Fibroblast of skin of right biceps (primary cell): ENCODE measurements at regions not wholly inside any gene's neighbourhood (a gene's known extent, or its start where the extent isn't known, plus 50 kb on each side); places are given as distances from the start of the nearest gene placed in this dataset.
"Not testable (repeated sequence)": the region's sequence is repeated elsewhere in the genome, so short reads cannot be mapped to it uniquely, and the experiment has no call there.

Experiments used
- DNase-seq: peaks from one replicate; pipeline ENCODE4 v3.0.0-alpha.2; 2013

DNA sequence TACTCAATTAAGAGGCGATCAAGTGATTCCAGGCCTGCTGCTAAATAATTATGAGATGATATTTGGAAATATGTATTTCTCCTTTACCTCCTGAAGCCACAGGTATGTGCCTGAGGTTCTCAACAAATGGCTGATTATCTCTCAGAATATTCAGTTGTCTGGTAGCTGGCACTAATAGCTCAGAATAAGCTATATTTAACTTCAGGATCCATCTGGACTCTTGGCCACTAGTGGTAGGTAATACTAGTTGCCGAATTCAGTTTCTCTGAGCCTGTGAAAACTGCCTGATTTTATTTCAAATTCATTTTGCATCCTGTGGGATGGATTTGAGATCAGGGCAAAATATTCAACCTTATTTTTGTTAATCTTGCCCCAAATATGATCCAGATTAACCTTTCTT is 499.0 kb downstream of the DIPK2A start:
- DNase-seq, result no peak

DNA sequence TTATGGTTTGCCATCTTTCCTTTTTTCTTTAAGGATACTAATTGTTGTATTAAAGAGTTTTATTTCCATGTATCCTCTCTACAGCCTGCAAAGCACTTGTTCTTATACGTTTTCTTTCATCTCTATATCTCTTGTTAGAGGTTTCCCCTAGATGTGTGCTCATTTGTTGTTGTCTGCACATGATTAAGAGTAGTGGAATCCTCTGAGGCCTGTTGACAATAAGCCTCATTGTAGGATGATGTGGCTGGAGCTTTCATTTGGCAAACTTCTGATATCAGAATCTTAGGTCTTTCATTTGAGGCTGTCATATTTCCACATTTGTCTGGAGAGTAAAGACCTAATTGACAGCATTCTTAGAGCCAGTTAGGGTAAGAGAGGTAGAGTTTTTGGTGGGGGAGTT is 506.0 kb downstream of the DIPK2A start:
- no peak for DNase-seq

DNA sequence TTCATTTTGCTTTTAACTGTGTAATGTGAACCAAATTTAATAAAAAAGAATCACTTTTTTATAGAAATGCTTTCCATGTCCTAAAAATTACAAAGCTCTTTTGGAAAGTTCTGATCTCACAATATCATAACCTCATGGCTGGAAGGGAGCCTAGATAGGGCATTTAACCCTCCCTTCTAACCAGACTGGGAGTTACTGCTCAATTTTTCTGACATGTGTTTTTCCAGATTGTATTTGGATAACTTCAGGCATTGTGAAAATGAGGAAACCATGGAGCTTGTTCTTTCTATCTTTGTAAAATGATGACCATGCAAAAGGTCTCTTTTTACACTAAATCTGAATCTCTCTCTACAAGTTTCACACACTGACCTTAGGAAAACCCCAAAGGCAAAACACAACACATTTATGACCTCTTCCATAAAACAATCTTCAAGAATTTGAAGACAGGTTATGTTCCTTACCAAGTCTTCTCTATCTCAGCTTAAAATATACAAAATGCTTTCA is 508.8 kb downstream of the DIPK2A start:
- no peak for DNase-seq

DNA sequence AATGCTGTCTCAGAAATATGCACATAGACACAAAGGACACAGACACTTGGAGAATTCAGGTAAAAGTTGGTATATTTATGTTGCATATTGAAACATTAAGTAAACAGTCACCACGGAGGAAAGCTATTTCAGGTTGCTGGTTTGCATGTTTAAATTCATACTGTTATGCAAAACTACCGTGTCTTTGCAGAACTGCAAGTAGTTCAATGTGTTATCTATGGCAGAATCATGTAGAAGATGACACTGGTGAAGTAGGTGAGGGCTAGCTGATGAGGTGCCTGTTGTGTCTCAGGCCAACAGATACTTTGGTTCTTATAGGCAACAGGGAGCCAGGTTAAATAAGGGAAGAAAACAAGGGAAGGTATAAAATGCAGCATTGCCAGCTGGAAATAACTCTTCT is 511.3 kb downstream of the DIPK2A start:
- DNase-seq, result no peak

DNA sequence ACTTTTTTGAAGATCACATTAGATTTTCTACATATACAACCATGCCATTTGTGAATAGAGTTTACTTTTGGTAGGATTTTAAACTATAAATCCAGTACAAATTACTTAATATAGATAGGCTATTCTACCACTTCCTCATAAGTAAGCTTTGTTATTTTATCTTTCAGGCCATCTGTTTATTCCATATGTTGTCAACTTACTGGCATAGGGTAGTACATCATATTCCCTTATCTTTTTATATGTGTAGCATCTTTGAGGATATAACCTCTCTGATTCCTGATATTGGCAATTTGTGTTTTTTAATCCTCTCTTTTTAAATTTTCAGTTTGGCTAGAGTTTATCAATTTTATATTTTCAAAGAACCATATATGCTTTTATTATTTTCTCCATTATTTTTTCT is 515.4 kb downstream of the DIPK2A start:
- no peak for DNase-seq

DNA sequence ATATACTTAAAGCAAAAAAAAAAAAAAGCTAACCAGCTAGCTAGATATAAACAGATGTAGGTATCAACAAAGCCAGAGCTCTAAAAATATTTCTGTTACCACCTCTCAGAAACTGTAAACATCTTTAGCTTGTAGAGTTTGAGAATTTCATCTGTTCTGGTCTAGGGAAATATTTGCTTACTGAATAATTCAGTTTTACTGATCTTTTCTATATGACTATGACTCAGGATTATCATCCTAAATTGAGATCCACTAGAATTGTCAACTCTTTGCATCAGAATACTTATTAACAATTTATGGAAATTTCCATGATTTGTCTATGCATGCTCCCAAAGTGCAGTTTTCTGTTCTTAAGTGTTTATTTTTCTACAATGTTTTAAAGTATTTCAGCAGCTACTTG is 517.3 kb downstream of the DIPK2A start:
- no peak for DNase-seq

DNA sequence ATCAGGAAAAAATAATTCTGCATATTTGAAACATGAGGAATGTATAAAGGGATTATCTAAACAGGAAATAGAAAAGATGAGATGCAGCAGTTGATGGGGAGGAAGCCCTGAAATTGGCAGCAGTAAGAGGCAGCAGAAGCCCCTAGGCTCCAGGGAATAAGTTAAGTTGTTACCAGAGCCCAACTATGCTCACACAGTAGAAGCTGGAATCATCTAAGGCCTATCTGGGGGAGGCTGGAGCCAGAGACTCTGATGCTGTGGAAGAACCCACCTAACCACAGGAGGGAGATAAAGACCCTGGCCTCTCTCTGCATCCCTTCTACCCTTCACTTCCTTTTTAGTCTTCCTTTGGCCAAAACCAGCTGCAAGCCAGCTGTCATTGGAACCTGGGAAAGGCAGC is 519.7 kb downstream of the DIPK2A start:
- peak; percentile 40 for DNase-seq

DNA sequence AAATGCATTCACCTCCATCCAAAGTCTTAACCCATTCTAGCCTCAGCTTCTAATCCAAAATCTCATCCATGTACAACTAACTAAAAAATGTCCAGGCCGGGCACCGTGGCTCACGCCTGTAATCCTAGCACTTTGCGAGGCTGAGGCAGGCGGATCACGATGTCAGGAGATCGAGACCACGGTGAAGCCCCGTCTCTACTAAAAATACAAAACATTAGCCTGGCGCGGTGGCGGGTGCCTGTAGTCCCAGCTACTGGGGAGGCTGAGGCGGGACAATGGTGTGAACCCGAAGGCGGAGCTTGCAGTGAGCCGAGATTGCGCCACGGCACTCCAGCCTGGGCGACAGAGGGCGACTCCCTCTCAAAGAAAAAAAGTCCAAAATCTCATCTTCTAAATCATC is 523.0 kb downstream of the DIPK2A start:
- not testable (repeated sequence) for DNase-seq

DNA sequence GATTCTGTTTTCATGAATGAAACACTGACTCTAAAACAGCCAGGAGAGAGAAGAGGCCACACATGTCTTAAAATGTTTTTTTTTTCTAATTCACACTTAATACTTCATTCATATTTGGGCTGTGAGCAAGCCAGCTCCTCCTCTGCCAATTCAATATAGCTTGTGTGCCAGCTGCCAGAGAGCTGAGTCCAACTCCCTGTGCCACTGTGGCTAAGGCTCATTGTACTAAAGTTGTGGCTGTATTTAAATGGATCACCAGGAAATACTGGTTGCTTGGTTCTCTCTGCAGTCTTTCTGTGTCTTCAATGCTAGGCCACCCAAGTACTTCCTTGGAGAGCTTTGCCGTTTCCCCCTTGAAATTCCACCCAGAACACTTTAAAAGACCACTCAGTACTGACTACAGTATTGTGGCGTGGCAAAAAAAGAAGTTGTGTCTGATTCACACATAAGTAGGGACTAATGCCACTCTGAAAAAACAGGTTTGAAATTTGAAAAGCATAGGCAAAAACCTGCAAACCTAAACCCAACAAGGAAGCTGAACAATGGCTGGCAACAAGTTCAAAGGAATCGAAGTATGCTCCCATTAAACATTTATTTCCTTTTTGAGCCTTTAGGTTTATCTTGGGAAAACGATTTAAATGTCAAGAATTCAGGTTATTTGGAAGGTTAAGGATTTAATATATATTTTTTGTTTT is 524.7 kb downstream of the DIPK2A start:
- DNase-seq, result no peak

DNA sequence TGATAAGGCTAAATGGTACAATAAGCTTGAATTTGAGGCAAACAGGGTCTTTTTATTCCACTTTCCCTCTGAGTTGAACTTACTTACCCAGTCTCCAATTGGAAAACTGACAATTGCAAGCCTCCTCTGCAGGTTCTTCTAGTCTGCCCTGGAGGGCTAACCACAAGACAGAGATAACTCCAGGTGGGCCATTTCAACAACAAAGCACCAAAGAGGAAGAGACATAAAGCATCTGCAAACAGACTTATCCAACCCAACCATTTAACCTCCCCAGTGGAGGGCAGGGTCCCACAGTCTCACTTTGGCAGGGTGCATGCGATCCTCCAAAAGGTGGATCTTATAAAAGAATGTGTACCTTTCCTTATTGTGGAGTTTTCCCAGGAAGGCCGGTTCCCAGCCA is 525.8 kb downstream of the DIPK2A start:
- no peak for DNase-seq

DNA sequence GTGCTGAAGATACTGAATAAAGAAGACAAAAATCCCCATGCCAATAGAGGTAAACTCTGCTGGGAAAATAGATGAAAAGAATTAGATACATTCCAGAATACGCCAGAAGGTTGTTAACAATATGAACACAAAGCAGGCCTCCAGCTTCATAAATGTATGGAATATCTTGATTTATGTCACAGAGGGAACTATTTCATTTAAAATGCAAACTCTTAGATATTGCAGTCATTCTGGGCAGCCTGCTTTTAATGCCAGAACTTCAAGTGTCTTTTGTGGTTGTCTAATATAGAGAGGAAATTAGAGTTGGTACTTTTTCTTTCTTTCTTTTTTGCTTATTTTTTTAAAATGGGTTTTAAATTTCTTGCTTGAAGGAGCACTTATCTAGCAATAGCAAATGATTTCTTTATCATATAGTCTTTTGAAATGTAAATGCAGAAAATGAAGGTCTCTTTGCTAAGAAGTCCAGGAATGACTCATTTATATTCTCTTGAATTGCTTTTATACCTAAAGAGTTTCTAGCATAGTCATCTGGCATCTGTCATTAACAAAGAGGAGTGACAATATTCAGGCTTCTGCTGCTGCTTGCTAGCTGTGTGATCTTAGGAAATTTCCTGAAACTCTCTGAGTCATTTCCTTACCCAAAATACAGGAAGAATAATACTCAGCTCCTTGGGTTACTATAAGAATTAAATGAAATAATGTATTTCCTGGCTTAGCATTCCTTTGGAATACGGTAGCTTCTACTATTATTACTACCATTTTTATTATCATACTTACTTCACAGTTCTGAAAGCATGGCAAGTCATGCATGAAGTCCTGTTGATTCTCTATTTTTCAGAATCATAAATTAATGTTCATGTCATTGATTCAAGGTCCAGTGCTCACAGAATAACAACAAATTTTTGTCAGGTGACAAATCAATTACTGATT is 527.6 kb downstream of the DIPK2A start:
- DNase-seq, result peak; percentile 19

DNA sequence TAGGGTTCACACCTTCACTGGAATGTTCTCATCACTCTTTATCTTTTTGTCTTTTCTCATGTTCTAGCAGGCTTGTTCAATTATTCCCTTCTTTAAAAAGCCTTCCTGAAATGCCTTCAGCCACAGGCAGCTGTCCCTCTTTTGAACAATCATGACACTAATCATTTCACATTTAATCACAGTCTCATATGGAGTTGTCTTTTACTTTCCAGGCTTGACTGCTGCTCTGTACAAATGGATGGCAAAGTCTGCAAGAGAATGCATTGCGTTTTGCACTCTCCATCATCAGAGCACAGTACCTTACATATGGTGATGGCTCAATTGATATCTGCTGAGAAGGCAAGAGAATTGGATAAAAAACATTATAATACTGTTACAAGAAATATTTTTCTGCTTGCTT is 529.8 kb downstream of the DIPK2A start:
- no peak for DNase-seq

DNA sequence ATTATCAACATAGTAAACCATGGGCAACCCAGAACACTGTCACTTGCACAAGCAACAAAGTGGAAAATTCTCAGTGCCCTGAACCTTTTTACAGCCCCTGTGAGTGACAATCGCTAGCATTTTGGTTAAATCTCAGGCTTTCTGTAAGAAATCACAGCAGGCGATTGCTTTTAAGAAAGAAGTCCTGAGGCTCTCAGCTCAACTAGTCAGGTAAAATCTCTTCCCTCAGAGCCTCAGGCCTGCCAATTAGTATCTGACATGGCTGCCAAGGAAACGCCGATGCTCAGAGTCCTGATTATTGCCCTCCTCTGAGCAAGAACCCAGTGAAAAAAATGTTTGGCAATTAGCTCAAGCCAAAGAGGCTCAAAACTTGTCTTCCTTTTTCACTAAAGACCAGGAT is 530.8 kb downstream of the DIPK2A start:
- DNase-seq, result no peak

DNA sequence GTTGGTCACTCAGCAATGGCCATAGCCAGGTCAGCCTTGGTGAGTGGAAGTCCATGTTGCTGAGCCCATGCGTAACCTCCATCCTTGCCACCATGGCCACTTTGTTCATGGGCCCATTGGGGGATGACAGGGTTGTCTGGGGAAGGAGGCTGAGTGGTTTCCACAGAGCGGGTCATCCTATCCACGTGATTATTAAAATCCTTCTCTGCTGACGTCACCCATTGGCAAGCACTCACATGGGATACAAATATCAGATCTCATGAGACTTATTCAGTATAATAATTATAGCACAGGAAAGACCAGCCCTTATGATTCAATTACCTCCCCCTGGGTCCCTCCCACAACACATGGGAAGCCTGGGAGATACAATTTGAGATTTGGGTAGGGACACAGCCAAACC is 534.8 kb downstream of the DIPK2A start:
- not testable (repeated sequence) for DNase-seq

DNA sequence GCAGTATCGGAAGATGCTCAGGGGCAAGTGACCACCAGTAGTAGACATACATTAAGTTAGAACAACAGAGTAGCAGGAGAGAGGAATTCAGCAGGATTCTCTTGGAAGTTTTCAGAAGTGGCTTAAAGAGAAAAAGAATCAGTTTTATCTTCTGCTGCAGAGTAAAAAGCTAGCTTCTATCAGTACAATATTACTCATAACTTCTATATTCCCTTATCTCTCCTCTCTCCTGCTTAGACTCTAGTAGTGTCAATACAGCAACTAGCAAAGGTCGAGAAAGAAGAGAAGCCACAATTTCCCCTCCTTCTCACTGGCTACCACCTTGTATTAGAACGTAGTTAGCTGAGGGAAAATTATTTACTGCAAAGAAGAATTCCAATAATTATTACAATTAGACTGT is 539.7 kb downstream of the DIPK2A start:
- no peak for DNase-seq

DNA sequence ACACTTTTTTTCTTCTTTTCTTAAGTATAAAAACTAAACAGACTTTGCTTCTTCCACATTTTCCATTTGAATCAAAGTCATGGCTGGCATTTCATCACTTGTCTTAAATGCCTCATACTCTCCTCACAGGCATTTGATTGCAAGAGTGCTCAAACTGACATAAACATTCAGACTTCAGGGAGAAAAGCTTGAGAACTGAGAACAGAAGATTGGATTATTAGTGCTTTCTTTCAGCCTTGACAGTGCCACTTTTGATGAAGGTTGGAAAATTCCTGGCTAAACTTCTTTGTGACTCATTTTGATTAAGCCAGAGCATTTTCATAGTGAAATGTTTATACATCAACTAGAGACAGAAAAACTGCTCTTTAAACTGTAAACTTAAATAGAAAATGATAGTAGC is 544.4 kb downstream of the DIPK2A start:
- no peak for DNase-seq

DNA sequence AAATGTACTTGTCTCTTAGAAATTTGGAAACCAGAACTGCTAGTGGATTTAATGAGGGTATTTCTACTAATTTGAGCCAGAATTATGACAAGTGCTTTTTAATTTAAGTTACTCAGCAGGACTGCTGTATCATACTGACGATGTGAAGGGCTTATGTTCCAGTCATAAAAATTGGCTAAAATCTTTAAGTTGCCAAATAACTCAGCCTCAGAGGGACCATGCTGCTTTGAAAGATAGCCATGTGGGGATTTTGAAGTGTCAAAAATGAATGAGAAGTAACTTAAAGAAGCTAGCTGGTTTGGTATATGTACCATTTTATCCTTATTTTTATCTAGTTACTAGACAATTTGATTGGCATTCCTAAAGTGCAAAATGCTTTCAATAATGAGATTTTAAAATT is 545.0 kb downstream of the DIPK2A start:
- no peak for DNase-seq

DNA sequence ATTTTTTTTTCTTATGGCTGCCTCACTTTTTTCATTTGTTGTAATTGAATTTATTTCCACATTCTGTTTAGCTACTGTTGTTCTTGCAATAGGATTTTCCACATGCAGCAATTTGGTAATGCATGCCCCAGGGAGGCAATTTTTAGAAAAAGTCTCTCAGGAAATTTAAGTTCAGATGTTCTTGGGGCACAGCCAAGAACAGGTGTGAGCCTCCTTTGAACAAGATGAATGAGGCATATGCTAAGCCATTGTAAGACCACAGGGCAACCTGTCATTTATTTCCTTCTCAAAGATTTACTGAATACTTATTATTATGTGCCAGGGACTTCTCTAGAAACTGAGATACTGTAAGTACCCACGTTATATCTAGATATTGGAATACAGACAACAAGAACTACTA is 549.5 kb downstream of the DIPK2A start:
- no peak for DNase-seq

DNA sequence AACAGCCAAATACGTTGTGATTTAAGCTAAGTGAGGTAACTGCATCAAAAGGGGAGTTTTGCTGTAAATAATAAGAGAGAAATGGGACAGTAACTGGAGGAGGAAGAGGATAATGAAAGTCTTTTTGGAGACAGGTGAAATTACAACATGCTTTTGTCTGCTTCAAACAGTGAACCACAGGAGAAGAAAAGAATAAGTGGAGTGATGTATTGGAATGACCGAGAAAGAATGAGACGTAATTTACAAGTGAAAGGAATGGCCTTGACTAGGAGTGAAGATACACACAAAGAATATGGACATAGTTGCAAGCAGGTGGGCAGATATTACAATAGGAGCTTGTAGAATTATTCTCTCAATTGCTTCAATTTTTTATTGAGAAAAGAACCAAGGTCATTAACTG is 550.8 kb downstream of the DIPK2A start:
- DNase-seq, result no peak

DNA sequence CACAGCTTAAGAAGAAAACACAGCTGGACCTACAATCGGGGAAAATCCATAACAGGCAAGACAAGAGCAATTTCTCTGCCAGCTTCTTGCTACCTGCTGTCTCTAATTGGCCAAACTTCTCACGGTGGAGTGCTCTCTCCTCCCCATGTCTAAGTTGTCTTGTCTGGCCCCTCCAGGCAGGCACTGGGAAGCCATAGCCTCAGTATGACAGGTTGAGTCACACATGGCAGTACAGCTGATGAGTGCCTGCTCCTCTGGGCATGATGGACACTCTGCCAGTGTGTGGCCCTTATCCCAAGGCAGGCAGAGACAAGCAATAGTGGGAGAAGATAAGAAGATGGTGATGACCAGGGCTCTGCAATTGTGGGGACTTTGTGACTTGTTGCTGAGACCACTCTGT is 551.8 kb downstream of the DIPK2A start:
- no peak for DNase-seq

DNA sequence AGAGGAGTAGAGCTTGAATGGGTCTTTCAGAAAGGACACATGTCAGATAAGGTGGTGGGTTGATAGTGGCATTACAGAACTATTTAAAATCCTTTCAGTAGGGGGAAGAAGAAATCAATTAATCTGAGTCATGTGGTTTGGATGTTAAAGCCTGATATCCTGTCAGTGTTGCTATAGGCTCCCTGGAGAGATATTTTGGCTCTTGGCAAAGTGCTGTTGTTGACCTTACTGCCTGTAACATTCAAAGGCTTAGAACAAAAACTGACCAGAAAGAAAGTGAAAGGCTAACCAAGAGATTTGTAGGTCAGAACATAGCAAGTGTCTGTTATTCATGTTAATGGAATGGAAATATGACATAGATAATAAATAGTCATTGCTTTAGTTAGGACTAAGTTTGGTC is 552.9 kb downstream of the DIPK2A start:
- DNase-seq, result no peak

DNA sequence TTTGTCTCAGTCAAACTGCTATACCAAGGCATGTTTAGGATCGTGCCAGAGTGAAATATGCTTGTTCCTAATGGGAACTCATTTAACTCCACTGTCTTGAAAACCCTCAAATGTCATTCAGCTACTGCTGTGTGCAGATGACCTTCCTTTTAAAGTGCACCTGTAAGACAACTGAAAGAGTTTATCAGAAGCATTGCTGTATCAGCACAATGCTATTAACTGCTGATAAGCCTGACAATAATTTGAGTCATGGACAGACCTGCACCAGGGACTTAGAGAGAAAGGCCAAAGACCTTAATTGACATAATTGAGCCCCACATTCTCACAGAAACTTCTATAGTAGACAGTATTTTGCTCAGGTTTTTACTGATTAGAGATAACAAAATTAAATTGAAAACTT is 557.9 kb downstream of the DIPK2A start:
- DNase-seq, result no peak

DNA sequence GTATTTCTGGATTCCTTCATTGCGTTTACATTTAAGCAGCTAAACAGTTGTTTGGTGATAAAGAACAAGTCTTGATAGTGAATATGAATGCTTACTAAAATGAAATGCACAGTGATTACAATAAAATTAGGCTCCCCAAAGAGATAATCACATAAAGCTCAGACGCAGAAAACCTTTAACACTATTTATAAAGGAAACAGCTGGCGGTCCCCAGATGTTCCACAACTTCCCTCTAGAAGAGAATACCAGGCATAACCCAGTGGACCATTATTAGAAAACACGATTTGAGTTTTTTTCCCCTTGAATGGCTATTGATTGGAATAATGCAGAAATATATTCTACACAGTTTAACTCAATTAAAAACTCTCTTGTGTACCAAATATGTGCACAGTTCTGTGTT is 573.2 kb downstream of the DIPK2A start:
- no peak for DNase-seq

DNA sequence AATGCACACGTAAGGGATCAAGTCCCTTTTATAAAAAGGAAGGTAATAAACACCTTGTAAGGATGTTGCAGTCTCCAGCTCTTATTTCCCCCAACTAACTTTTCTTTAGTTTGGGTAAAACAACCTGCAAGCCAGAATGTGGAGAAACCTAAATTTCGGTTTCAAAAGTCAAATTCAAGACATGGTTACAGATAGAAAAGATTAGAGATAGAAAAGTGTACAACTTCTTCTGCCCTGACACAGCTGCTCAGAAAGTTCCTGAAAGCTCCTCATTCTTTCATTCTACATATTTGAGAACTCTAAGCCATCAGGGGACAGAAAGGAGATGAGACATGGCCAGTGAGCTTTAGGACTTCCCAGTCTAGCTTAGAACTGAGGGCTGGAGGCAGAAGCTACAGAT is 574.9 kb downstream of the DIPK2A start:
- no peak for DNase-seq
